ENCODE measurements at regions not wholly inside any gene's neighbourhood (a gene's known extent, or its start where the extent isn't known, plus 50 kb on each side); places are given as distances from the start of the nearest gene placed in this dataset.

GRCh38 chr5:124670722-124671184 lies 75.7 kb downstream of the ZNF608 start:
- no peak overlapping the region for H3K4me3 ChIP-seq (ENCODE audit: control insufficient read depth, low read depth, low read length)
- DNase-seq (ENCODE audit: low read depth): no peak
- no peak for TF ChIP-seq CTCF (conservative IDR thresholded peaks at IDR 0.05; ENCODE audit: control insufficient read depth, insufficient read depth, low read depth, low read length)

GRCh38 chr5:124669956-124670721 lies 76.3 kb downstream of the ZNF608 start:
- DNase-seq (ENCODE audit: low read depth): no peak
- no peak overlapping the region for H3K4me3 ChIP-seq (ENCODE audit: control insufficient read depth, low read depth, low read length)
- no peak for TF ChIP-seq CTCF (conservative IDR thresholded peaks at IDR 0.05; ENCODE audit: control insufficient read depth, insufficient read depth, low read depth, low read length)

- no peak for TF ChIP-seq CTCF (conservative IDR thresholded peaks at IDR 0.05; ENCODE audit: control insufficient read depth, insufficient read depth, low read depth, low read length)
- no peak for DNase-seq (ENCODE audit: low read depth)
- H3K4me3 ChIP-seq (ENCODE audit: control insufficient read depth, low read depth, low read length): no peak overlapping the region
Measured at GRCh38 chr5:124669300-124669648, 77.2 kb downstream of the ZNF608 start.

- no peak for TF ChIP-seq CTCF (conservative IDR thresholded peaks at IDR 0.05; ENCODE audit: control insufficient read depth, insufficient read depth, low read depth, low read length)
- H3K4me3 ChIP-seq (ENCODE audit: control insufficient read depth, low read depth, low read length): no peak overlapping the region
- no peak for DNase-seq (ENCODE audit: low read depth)
Measured at GRCh38 chr5:124668353-124669299, 77.8 kb downstream of the ZNF608 start.

- no peak for TF ChIP-seq CTCF (conservative IDR thresholded peaks at IDR 0.05; ENCODE audit: control insufficient read depth, insufficient read depth, low read depth, low read length)
Measured at GRCh38 chr5:124665625-124666024, 80.8 kb downstream of the ZNF608 start.

GRCh38 chr5:124665035-124665434 lies 81.4 kb downstream of the ZNF608 start:
- H3K4me3 ChIP-seq (ENCODE audit: control insufficient read depth, low read depth, low read length): no peak overlapping the region
- TF ChIP-seq CTCF (conservative IDR thresholded peaks at IDR 0.05; ENCODE audit: control insufficient read depth, insufficient read depth, low read depth, low read length): no peak
- peak; percentile 19 for DNase-seq (ENCODE audit: low read depth)

More at GRCh38 chr5:124665625-124666024, 80.8 kb downstream of the ZNF608 start:
- DNase-seq (ENCODE audit: low read depth): no peak
- H3K4me3 ChIP-seq (ENCODE audit: control insufficient read depth, low read depth, low read length): no peak overlapping the region

All from fibroblast of mammary gland (primary cell).